A673 (cell line): ENCODE measurements at regions not wholly inside any gene's neighbourhood (a gene's known extent, or its start where the extent isn't known, plus 50 kb on each side); places are given as distances from the start of the nearest gene placed in this dataset.

Experiments used
- EZH2 ChIP-seq: fragments of 200-600 bp; sonication (generic); IDR thresholded peaks from 2 replicates; pipeline ENCODE4 v1.6.1; 2017; ENCODE audit warnings: borderline replicate concordance, low read depth, mild to moderate bottlenecking, mixed read lengths, antibody characterized with exemption, low read length; ENCODE audit not compliant: poor library complexity, severe bottlenecking
- TF ChIP-seq, protein P1 (sequence below): fragments of 300-800, 200-600 bp; sonication (generic); conservative IDR thresholded peaks from 2 replicates; pipeline ENCODE4 v1.5.1; 2017; ENCODE audit warnings: low read depth, mild to moderate bottlenecking, antibody characterized with exemption, low read length, moderate library complexity, mixed read lengths

DNA sequence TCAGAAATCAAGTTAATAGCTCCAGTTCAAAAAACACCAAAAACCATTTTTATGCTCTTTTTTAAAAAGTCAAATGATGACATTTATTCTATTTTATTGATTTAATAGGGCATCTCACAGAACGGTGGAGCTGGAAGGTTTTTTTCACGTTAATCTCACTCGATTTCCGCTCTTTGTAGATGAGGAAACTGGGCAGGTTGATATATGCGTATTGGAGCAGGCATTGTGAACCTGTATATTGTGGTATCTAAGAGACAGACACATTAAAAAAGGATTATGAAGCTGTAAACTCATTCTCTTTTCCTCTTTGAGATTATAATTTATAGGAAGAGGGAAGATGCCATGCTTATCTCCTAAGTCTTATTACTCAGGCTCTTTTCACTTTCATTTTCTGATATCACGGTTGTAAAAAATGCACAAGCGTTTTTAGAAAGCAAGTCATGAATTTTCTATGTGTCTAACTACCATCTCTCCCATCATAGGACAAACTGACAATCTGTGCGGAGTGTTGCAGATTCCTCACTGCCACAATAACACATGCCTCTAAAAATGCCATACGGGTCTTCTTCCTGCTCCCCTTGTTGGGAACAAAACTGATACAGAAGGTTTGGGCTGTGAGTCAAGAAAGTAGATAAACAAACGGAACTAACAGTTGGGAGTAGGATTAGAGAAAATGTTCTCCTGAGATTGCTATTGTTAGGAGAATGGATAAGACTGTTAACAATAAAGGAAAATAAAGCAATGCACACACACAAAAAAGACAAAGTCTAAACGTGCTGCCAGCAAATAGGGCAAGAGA, 1997.7 kb downstream of the MAT2B start:
- TF ChIP-seq, protein P1, sequence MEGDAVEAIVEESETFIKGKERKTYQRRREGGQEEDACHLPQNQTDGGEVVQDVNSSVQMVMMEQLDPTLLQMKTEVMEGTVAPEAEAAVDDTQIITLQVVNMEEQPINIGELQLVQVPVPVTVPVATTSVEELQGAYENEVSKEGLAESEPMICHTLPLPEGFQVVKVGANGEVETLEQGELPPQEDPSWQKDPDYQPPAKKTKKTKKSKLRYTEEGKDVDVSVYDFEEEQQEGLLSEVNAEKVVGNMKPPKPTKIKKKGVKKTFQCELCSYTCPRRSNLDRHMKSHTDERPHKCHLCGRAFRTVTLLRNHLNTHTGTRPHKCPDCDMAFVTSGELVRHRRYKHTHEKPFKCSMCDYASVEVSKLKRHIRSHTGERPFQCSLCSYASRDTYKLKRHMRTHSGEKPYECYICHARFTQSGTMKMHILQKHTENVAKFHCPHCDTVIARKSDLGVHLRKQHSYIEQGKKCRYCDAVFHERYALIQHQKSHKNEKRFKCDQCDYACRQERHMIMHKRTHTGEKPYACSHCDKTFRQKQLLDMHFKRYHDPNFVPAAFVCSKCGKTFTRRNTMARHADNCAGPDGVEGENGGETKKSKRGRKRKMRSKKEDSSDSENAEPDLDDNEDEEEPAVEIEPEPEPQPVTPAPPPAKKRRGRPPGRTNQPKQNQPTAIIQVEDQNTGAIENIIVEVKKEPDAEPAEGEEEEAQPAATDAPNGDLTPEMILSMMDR, result no peak
- no peak for TF ChIP-seq EZH2
